Stimulated activated CD4-positive, alpha-beta T cell treated with anti-CD3 and anti-CD28 coated beads, TNF-alpha, amount 100 ng/mL, for 1 hour (primary cell): ENCODE measurements at regions not wholly inside any gene's neighbourhood (a gene's known extent, or its start where the extent isn't known, plus 50 kb on each side); places are given as distances from the start of the nearest gene placed in this dataset.
"Not testable (repeated sequence)": the region's sequence is repeated elsewhere in the genome, so short reads cannot be mapped to it uniquely, and the experiment has no call there.

Source experiments
- DNase-seq, 3 donors: peaks; one replicate each; pipeline ENCODE4 v3.0.0-alpha.2; 2020; ENCODE audit warnings: low read depth in 3 of 3, low spot score in 1 of 3

DNA sequence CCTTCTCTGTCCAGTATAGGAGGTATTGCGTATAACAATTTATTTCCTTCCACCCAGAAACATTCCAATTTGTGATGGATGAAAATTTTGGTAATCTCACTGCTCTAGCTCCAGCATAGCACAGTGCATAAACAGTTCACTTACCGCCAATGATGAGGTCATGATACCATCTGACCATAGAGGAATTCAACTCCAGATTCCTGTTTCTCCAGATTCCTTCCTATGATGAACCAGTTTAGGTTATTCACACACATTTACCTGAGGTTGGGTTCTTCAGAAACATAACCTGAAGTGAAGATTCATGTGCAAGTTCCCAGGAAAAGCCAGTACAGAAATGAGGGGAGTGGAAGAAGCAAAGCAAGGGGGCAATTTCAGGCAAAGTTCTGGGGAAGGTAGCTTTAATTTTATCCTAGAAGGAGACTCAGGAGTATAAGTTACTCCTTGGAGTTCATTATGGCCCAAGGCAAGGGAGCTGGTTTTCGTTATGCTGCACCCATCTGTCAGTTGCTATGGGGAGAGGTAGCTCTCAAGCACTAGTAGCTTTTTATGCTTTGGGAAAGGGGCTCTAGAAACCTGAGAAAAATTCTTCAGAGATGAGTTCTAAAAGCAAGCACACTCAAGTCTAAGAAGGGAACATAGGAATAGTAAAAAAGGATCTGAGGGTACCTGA is 121.6 kb downstream of the CASP12 start:
- DNase-seq = no peak

DNA sequence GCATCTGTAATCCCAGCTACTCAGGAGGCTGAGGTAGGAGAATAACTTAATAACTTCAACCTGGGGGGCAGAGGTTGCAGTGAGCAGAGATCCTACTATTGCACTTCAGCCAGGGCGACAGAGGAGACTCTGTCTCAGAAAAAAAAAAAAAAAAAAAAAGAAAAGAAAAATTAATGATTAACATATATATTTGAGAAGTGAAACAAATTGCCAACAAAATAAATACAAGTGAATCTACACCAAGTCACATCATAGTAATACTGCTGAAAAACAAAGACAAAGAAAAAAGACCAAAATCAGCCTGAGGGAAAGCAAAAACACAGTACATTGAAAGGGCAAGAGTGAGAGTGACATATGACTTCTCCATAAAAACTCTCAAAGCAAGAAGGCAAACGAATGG is 123.7 kb downstream of the CASP12 start:
- no peak for DNase-seq

DNA sequence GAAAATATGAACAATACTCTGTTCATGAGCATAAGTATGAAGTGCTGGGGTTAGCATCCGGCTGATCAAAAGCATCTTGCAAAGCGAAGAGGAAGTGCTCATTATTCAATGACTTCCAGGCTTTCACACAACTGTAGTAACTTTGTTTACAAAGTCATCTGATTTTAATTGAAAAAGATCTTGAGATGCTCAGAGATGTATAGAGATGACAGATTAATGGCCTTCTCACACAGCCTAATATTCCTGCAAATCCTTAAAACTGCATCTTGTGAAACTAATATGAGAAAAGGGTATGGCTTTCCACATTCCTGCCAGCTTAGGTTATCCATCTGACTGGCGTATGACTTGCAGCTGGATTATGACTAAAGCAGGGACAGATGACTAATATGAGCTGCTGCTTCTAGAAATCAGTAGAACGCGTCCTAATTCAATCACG is 125.4 kb downstream of the CASP12 start:
- no peak for DNase-seq

DNA sequence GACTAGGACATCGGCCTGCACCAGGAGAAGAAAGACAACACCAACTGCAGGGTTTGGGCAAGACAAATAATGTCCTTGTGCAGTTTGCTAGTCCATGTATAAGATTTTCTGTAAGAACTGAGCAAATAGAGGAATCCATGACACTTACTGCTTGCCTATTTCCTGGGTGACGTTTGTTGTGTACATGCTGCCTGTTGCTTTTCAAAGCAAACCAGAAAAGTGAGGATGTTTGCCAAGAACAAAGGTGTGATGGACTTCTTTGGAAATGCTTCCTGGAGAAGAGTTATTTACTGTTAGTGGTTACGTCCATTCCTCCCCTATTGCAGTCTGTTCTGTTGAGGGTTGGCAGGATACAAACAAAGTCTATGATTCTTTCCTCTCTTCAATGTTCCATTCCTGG is 126.5 kb downstream of the CASP12 start:
- no peak for DNase-seq

DNA sequence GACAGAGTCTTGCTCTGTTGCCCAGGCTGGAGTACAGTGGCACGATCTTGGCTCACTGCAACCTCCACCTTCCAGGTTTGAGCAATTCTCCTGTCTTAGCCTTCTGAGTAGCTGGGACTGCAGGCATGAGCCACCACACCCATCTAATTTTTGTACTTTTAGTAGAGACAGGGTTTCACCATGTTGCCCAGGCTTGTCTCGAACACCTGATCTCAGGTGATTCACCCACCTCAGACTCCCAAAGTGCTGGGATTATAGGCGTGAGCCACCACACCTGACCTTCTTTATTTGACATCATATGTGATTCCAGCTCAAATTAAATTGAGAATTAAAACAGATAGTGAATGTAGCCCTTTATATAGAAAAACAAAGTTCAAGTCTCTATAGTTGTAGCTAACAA is 127.2 kb downstream of the CASP12 start:
- DNase-seq = not testable (repeated sequence)

DNA sequence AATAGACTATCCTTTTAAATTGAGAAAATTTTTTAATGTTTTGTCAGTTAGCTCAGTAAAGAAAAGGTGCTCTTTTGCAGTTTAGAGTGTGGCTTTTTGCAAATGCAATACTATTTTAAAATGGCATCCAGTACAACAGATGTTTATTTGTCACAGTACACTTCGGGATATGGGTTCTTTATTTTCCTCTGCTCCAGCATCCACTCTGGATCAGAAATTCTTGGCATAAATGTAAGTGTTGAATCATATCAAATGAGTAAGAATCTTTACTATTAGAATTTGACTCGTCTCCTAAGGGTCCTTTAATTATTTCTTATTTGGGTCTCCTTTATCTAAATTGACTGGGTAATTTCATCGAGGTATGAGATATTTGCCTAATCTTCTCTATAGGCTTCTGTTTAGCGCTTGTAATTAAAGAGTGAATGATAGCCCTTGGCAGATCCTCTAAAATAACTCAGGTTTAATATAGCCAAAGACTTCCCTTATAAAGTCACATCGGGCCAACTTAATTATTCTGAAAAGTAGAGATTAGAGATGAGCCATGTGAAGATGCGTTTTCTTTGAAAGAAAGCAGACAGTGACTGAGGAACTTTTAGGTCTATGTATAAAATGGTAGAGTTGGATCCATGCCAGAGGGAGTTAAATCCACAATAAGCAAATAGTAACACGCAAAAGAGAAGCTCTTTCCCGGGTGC is 132.7 kb downstream of the CASP12 start:
- DNase-seq = no peak

DNA sequence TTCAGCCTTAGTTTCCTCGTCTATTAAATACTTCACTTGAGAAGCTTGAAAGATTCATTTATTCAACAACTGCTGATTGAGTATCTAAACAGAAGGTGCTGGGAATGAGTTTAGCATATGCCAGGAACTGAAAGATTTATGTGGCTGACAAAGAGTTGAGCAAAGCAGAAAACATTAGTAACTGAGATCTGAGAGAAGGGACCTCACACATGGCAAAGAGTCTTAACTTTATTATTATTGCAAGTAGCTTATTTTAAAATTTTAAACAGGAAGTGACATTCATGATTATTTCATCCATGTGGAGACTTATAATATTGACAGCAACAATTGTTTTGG is 133.6 kb downstream of the CASP12 start:
- no peak for DNase-seq

DNA sequence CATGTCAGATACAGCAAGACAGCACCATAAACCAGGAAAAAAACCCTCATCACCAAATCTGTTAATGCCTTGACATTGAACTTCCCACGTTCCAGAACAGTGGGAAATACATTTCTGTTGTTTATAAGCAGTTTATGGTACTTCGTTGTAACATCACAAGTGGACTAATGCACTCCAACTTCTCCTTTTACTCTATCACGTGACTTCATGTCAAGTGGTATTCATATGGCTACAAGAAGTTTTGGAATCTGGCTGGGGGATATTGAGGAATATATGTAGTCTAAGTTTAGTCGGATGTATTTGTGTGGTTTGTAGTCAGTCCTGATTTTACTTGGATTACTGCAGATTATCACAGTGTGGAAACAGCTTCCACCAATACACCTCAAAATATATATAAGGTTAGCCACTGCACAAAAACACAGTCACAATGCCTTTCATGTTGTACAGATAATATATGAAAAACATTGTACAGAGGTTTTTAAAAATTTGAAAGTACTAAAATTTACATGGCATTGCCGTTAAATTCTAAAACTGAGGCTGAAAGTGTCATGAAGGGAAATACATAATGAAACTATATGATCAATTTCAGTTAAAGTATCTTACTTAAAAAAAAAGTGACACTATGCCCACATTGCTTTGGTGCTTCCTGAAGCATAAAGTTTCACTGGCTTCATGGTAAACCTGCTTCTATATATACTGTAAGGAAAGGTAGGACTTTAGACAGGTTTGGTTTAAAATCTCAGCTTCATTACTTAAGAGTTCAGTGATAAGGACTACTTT is 134.1 kb downstream of the CASP12 start:
- DNase-seq = no peak

GRCh38 chr11:104761511-104761910 is 136.7 kb downstream of the CASP12 start:
- DNase-seq = no peak

GRCh38 chr11:104759464-104759863 is 138.8 kb downstream of the CASP12 start:
- DNase-seq = no peak

GRCh38 chr11:104738918-104739317 is 159.3 kb downstream of the CASP12 start:
- DNase-seq = no peak

GRCh38 chr11:104738208-104738607 is 160.1 kb downstream of the CASP12 start:
- DNase-seq = no peak

- no peak for DNase-seq
Measured at GRCh38 chr11:104736502-104736901, 161.8 kb downstream of the CASP12 start.

DNA sequence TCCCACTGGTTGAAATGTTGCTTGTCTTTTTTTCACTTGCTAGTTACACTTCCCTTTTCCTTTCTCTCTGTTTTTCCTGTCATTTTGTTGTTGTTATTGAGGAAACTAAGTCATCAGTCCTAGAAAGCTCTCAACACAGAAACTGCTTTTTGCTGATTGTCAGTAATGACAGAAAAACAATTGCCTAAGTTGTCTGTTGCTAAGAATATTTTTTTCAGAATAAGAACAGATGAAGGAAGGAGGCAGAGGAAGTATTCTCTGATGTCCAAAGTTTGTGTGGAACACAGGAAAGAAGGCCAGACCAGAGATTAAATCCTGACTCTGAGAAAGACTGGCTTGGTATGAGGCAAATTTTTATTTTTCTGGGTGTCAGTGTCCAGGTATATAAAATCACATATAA is 163.3 kb downstream of the CASP12 start:
- no peak for DNase-seq

DNA sequence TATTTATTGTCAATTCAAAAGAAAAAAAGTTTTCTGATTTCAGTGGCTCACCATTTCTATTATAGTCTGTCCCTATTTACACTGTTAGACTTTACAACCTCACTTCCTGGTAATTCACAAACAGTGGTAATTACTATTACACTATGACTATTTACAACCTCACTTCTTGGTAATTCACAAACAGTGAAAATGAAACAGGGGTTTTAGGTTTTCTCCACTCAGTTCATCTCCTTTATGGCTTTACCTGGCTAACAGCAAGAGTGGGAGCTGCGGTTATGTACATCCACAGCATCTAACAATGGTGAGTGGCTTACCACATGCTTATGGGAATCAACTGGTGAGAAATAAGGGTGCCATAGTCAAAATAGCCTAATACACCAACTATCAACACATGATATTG is 166.4 kb downstream of the CASP12 start:
- no peak for DNase-seq

- no peak for DNase-seq
Measured at GRCh38 chr11:104728927-104729326, 169.3 kb downstream of the CASP12 start.

DNA sequence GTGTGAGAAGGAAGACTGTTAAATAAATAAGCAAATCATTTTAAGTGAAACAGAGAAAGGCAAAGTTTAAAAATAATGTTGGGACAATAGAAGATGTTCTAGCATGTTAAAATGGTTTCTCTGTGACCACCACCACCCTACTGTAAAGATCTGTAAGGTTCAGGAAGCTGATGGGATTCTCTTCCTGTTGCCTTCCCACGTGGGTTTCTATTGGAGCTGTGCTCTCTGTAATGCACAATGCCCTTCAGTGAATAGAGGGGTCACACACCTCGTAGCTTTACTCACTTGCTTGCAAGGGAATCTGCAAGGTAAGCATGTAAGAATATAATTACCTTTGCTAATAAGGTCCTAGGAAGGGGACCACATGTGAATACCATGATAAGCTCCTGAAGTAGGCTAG is 170.5 kb downstream of the CASP12 start:
- DNase-seq = no peak

GRCh38 chr11:104727095-104727494 is 171.2 kb downstream of the CASP12 start:
- no peak for DNase-seq

GRCh38 chr11:104725796-104726408 is 172.4 kb downstream of the CASP12 start:
- DNase-seq = no peak

DNA sequence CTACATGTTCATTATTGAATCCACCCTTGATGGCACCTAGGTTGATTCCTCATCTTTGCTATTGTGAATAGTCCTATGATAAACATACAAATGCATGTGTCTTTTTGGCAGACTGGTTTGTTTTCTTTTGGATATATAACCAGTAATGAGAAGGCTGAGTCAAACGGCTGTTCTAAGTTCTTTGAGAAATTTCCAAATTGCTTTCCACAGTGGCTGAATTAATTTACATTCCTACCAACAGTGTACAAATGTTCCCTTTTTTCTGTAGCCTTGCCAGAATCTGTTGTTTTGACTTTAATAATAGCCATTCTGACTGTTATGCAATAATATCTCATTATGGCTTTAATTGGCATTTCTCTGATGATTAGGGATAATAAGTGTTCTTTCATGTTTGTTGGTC is 184.9 kb downstream of the CASP12 start:
- DNase-seq = no peak

DNA sequence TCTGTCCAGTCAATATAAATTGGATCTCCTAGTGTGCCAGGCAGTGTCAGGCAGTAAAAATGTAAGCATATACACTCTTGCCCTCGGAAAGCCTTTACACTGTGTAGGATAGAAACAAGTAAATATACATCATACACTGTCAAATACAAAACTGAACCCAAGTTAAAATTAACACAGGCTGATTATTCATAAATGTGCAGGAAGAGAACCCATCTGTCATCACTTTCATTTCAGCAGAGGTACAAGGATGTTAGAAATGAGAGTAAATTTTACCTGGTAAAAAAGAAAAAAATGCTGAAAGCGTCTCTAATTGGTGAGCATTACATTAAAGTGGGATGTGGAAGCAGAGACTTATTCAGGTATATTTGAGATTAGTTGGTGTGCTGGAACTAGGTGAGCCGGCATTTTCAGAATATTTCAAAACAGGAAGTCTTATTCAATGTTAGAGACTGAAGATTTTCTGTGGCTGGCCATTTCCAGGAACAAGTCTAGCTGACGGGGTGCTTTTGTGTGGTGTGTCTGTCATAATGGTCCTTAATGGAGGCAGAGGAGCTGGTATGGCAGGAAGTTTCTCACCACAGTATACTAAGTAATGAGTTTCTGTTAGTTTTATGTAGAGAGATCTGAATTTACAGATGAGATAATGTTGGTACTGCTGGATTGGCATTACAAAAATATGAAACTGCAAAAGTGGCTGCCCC is 192.6 kb downstream of the CASP12 start:
- peak; percentile 20 to 55 (median 38) for DNase-seq
